Breast epithelium (tissue), 3 donors: ENCODE measurements at regions not wholly inside any gene's neighbourhood (a gene's known extent, or its start where the extent isn't known, plus 50 kb on each side); places are given as distances from the start of the nearest gene placed in this dataset.

Experiments
- CTCF ChIP-seq, 3 donors: fragments of 450-650 bp; IDR thresholded peaks; one replicate each; pipeline ENCODE4 v1.5.1; 2016 to 2017; ENCODE audit warnings: antibody characterized with exemption in 3 of 3, mild to moderate bottlenecking in 3 of 3, moderate library complexity in 3 of 3
- POLR2A ChIP-seq: fragments of 450-650 bp; IDR thresholded peaks from one replicate; pipeline ENCODE4 v1.6.1; 2016; ENCODE audit warnings: antibody characterized with exemption, mild to moderate bottlenecking, moderate library complexity

DNA sequence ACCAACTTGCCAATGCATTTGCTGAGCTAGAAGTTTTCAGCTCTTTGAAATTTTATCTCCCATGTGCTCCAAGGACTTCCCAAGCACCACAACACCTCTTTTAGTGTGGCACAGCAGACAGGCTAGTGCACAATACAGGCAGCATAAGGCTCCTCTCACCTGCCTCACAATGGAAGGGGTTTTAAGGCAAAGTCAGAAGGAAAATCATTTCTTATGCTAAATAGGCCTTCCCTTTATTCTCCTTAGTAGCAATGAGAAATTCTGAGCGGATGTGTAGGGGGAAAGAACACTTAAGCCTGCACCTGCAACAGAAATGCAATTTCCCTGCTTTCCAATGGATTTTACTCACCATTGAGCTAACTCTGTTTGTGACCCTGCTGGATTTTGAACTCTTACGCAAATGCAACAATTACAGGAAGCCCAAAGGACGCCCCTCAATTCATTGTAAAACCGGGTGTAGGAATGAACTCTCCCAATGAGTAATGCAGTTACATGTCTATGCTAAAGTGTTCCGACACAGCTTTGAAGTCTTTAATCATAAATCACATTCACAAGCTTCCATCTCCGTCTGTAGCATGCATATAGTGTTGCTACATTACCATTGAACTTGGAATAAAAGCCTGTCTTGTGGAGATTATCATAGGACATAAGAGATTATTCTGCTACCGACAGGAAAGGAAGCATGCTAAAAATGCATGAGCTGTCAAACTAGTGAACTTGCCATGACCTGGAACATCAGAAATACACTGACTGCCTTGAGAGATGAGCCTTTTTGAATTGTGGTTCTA, 1084.9 kb downstream of the RPA4 start:
- TF ChIP-seq POLR2A (no peak), CTCF (IDR thresholded peaks at IDR 0.05) (no peak)
